Breast epithelium (tissue), 4 donors: ENCODE measurements at regions not wholly inside any gene's neighbourhood (a gene's known extent, or its start where the extent isn't known, plus 50 kb on each side); places are given as distances from the start of the nearest gene placed in this dataset.
A peak's percentile ranks its signal among the peaks of the same experiment; 100 is the strongest.

Source experiments
- DNase-seq, 2 donors: peaks; one replicate each; pipeline ENCODE4 v3.0.0-alpha.2; 2019; ENCODE audit warnings: low spot score in 2 of 2
- H3K27ac ChIP-seq, 2 donors: fragments of 200-600 bp; sonication (generic) in 1 of 2; one replicate each; pipeline ENCODE4 v1.5.1; 2016 to 2019; ENCODE audit warnings: mild to moderate bottlenecking in 1 of 2
- H3K27me3 ChIP-seq, 2 donors: fragments of 200-600 bp; sonication (generic) in 1 of 2; one replicate each; pipeline versions ENCODE4 v1.5.1 to v1.6.0; 2017 to 2019; ENCODE audit warnings: control low read depth in 1 of 2, mild to moderate bottlenecking in 1 of 2
- H3K36me3 ChIP-seq: fragments of 200-600 bp; one replicate; pipeline ENCODE4 v1.5.1; 2019
- H3K4me1 ChIP-seq, 2 donors: fragments of 200-600 bp; sonication (generic); one replicate each; pipeline ENCODE4 v1.5.1; 2016 to 2019; ENCODE audit warnings: control low read depth in 1 of 2
- H3K4me3 ChIP-seq, 3 donors: fragments of 200-600 bp; sonication (generic); 1 replicate in 2 of 3; 2 replicates in 1 of 3; pipeline ENCODE4 v1.5.1; 2016 to 2019; ENCODE audit warnings: mild to moderate bottlenecking in 3 of 3, moderate library complexity in 2 of 3
- H3K9me3 ChIP-seq, 2 donors: fragments of 200-600 bp; sonication (generic) in 1 of 2; one replicate each; pipeline ENCODE4 v1.5.1; 2016 to 2019; ENCODE audit warnings: control low read depth in 1 of 2
- CTCF ChIP-seq, 3 donors: fragments of 450-650 bp; IDR thresholded peaks; one replicate each; pipeline ENCODE4 v1.5.1; 2016 to 2017; ENCODE audit warnings: antibody characterized with exemption in 3 of 3, mild to moderate bottlenecking in 3 of 3, moderate library complexity in 3 of 3
- POLR2A ChIP-seq: fragments of 450-650 bp; IDR thresholded peaks from one replicate; pipeline ENCODE4 v1.6.1; 2016; ENCODE audit warnings: antibody characterized with exemption, mild to moderate bottlenecking, moderate library complexity
- POLR2AphosphoS5 ChIP-seq, 3 donors: sonication (generic); formaldehyde crosslinking; IDR thresholded peaks; one replicate each; pipeline ENCODE4 v1.6.1; 2017; ENCODE audit warnings: antibody characterized with exemption in 3 of 3
- intact Hi-C: fragments of 100-400 bp; cut with DNase I; formaldehyde crosslinking; loops from one replicate; pipeline ENCODE4 v1.15.1; 2023; ENCODE audit warnings: low total_unique reads

DNA sequence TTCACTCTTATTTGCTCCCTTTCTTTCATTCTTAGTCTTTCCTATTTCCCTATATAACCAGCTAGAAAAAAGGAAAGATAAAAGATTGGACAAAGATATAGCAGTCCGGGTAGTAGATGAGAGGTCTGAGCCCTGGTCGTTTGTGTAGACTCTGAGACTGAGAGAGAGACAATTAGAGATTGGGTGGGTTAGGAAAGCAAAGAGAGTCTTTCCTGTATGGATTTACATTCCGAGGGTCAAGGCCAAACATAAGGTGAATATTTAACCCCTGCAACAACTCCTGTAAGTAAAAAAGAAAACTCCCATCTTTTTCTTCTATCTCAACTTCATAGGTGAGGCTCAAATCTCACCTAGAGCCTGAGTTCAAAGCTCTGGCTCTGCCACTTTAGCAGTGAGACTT lies 218.0 kb upstream of the FGGY start:
- H3K36me3 ChIP-seq = no peaks in the 10 kb centered on the region
- H3K4me1 ChIP-seq = no peaks in the 10 kb centered on the region
- no peak for DNase-seq
- intact Hi-C loops = no loop called here
- no peaks in the 10 kb centered on the region for H3K9me3 ChIP-seq
- H3K4me3 ChIP-seq = no peak overlapping the region
- no peak overlapping the region for H3K27ac ChIP-seq
- H3K27me3 ChIP-seq = no peaks in the 10 kb centered on the region
- no peak for TF ChIP-seq CTCF (IDR thresholded peaks at IDR 0.05)
- TF ChIP-seq POLR2A = no peak
- no peak for TF ChIP-seq POLR2AphosphoS5 (IDR thresholded peaks at IDR 0.05)

DNA sequence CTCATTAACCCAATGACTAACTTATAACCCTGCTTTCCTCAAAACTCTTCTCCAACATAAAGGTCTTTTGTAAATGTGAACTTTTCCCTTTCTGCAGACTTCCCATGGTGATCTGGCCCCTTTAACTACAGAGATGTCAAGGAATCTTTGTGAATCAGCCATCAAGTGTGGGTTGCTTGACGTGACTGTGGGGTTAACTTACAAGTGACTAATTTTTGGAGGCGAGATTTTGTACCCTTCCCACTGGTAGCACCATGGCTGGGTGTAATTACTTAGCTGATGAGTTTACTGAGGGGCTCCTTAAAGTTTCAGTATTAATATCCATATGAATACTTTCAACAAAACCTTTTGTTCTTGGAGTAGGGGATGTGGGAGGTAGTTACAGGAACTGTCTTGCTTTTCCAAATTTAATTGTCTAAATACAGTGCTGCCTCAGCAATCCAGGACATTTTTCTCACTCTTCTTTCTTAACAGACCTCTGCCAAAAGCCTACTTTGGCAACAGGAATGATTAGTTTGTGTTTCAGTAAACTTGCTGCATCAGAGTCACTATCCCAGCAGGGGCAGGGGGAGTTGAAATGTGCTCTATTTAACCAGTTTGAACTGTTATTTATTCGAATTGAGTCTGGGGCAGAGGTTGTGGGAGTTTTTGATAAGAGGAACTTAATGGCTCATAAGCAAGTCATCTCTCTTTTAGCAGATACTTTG lies 217.3 kb upstream of the FGGY start:
- intact Hi-C loops = no loop called here
- TF ChIP-seq CTCF (IDR thresholded peaks at IDR 0.05) (no peak), POLR2AphosphoS5 (IDR thresholded peaks at IDR 0.05) (no peak), POLR2A (no peak)
- H3K27ac ChIP-seq = no peak overlapping the region
- H3K4me1 ChIP-seq = no peaks in the 10 kb centered on the region
- no peak for DNase-seq
- H3K4me3 ChIP-seq = no peak overlapping the region
- H3K9me3 ChIP-seq = no peaks in the 10 kb centered on the region
- no peaks in the 10 kb centered on the region for H3K36me3 ChIP-seq
- no peaks in the 10 kb centered on the region for H3K27me3 ChIP-seq

GRCh38 chr1:59081181-59081580 lies 215.7 kb upstream of the FGGY start:
- Histone ChIP-seq H3K36me3 (no peaks in the 10 kb centered on the region), H3K27me3 (no peaks in the 10 kb centered on the region), H3K4me3 (no peak overlapping the region), H3K4me1 (no peaks in the 10 kb centered on the region), H3K27ac (no peak overlapping the region), H3K9me3 (no peaks in the 10 kb centered on the region)
- TF ChIP-seq POLR2AphosphoS5 (IDR thresholded peaks at IDR 0.05) = no peak
- DNase-seq = no peak
- intact Hi-C loops = no loop called here

- H3K36me3 ChIP-seq = no peaks in the 10 kb centered on the region
- no peak overlapping the region for H3K27ac ChIP-seq
- no peak overlapping the region for H3K4me3 ChIP-seq
- no peak for TF ChIP-seq POLR2A
- no peak for TF ChIP-seq CTCF (IDR thresholded peaks at IDR 0.05)
- no peak for TF ChIP-seq POLR2AphosphoS5 (IDR thresholded peaks at IDR 0.05)
- H3K27me3 ChIP-seq = no peaks in the 10 kb centered on the region
- H3K9me3 ChIP-seq = no peaks in the 10 kb centered on the region
- no peaks in the 10 kb centered on the region for H3K4me1 ChIP-seq
- no peak for DNase-seq
- intact Hi-C loops = no loop called here
Observed at GRCh38 chr1:59081795-59082194, 215.1 kb upstream of the FGGY start.

GRCh38 chr1:59083946-59084865 lies 212.7 kb upstream of the FGGY start:
- intact Hi-C loops = no loop called here
- TF ChIP-seq POLR2A (no peak), CTCF (IDR thresholded peaks at IDR 0.05) (no peak), POLR2AphosphoS5 (IDR thresholded peaks at IDR 0.05) (peak in 1 of 3 donors; percentile 34)
- peak overlapping the region; percentile 57 to 66 for H3K27ac ChIP-seq

More at GRCh38 chr1:59083946-59084865, 212.7 kb upstream of the FGGY start:
- DNase-seq = peak in 1 of 2 donors; percentile 29
- no peaks in the 10 kb centered on the region for H3K27me3 ChIP-seq
- no peaks in the 10 kb centered on the region for H3K4me1 ChIP-seq
- H3K36me3 ChIP-seq = no peaks in the 10 kb centered on the region
- no peak overlapping the region for H3K4me3 ChIP-seq
- peaks cover 0 to 6% of the 10 kb centered on the region in 2 donors for H3K9me3 ChIP-seq
